ENCODE measurements at regions not wholly inside any gene's neighbourhood (a gene's known extent, or its start where the extent isn't known, plus 50 kb on each side); places are given as distances from the start of the nearest gene placed in this dataset.
A peak's percentile ranks its signal among the peaks of the same experiment; 100 is the strongest.
"Not testable (repeated sequence)": the region's sequence is repeated elsewhere in the genome, so short reads cannot be mapped to it uniquely, and the experiment has no call there.

DNA sequence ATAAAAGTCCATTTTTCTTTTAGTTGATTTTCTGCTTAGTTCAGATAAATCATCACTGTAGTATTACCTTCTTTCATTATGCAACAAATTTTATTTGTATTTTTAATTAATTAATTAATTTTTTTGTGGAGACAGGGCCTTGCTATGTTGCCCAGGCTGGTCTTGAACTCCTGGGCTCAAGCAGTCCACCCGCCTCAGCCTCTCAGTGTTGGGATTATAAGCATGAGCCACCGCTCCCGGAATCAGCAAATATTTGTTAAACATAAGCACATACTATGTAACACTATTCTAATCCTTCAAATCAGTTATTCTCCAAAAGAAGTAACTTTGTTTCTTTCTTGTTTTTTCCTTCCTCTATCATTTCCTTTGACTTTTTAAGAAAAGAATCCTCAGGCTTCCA, 584.8 kb upstream of the ANKRD30A start:
- H3K4me1 ChIP-seq (ENCODE audit: control insufficient read depth, insufficient read depth, low read length): no peaks in the 10 kb centered on the region
- no peak for DNase-seq
- H3K9me3 ChIP-seq (replicated peaks; ENCODE audit: control insufficient read depth, low read depth, low read length): no peaks in the 10 kb centered on the region
- 86% methylated on average over 1 of the region's 3 CpGs for WGBS (ENCODE audit: insufficient coverage)
- no peaks in the 10 kb centered on the region for H3K27me3 ChIP-seq (ENCODE audit: control insufficient read depth, insufficient read depth, low read length)
- H3K4me3 ChIP-seq (ENCODE audit: low read length): no peak overlapping the region
- H3K27ac ChIP-seq (ENCODE audit: low read length): no peak overlapping the region
- no peaks in the 10 kb centered on the region for H3K36me3 ChIP-seq (ENCODE audit: control insufficient read depth, insufficient read depth, low read length)

DNA sequence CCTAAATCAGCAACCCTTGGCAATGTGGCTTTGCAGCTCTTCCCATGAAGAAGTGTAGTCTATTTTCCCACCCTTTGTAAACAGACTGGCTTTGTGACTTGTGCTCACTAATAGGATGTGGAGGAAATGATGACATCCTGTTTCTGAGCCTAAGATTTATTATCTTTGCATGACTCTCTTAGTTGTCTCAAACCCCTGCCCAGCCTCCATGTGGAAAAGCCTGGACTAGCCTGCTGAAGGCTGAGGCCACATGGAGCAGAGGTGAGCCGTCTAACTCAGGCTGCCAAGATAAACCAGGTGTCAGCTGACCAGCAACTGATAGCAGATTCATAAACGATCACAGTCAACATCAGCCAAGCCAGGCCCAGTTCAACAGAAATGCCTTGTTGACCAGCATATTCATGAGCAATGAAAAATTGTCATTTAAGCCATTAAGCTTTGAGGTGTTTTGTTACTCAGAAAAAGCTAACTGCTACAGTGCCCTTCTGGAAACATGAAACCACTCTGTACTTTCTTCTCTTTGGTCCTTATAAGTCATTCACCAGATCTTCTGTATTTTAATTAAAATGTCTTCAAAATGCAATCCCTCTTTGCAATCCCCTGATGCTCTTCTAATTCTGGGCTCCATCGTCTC, 586.3 kb upstream of the ANKRD30A start:
- Histone ChIP-seq H3K4me3 (ENCODE audit: low read length) (no peak overlapping the region), H3K27me3 (ENCODE audit: control insufficient read depth, insufficient read depth, low read length) (no peaks in the 10 kb centered on the region), H3K27ac (ENCODE audit: low read length) (no peak overlapping the region), H3K4me1 (ENCODE audit: control insufficient read depth, insufficient read depth, low read length) (peaks cover 2% of the 10 kb centered on the region), H3K36me3 (ENCODE audit: control insufficient read depth, insufficient read depth, low read length) (no peaks in the 10 kb centered on the region), H3K9me3 (replicated peaks; ENCODE audit: control insufficient read depth, low read depth, low read length) (no peaks in the 10 kb centered on the region)
- no peak for DNase-seq
- WGBS (ENCODE audit: insufficient coverage): no CpG with 5 or more reads among the region's 3 CpGs

- peak; percentile 88 for DNase-seq
- Histone ChIP-seq H3K27ac (ENCODE audit: low read length) (peak overlapping the region; percentile 60), H3K4me1 (ENCODE audit: control insufficient read depth, insufficient read depth, low read length) (peaks cover 2% of the 10 kb centered on the region), H3K4me3 (ENCODE audit: low read length) (no peak overlapping the region), H3K27me3 (ENCODE audit: control insufficient read depth, insufficient read depth, low read length) (no peaks in the 10 kb centered on the region), H3K36me3 (ENCODE audit: control insufficient read depth, insufficient read depth, low read length) (no peaks in the 10 kb centered on the region), H3K9me3 (replicated peaks; ENCODE audit: control insufficient read depth, low read depth, low read length) (peaks cover 3% of the 10 kb centered on the region)
- 33% methylated on average over 3 of the region's 5 CpGs for WGBS (ENCODE audit: insufficient coverage)
These were observed 590.9 kb upstream of the ANKRD30A start for GRCh38 chr10:36534471-36535002.

DNA sequence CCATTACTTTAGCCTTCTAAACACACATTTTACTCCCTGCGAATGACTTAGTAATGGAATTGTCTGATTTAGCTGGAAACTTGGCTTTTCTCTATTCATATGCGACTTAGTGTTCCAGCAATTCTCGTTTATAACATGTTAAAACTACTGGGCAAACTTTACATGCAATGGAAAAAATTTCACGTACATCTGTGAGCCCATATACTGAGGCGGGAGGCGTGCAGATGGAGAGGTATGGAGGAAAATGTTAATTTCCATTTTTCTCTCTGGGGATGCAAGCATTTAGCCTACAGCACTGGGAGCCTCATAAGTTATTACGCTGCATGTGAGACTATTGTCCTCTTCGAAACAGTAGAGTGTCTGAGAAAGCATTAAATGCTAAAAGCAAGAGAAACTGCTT, 591.5 kb upstream of the ANKRD30A start:
- Histone ChIP-seq H3K4me3 (ENCODE audit: low read length) (no peak overlapping the region), H3K4me1 (ENCODE audit: control insufficient read depth, insufficient read depth, low read length) (peaks cover 2% of the 10 kb centered on the region), H3K36me3 (ENCODE audit: control insufficient read depth, insufficient read depth, low read length) (no peaks in the 10 kb centered on the region), H3K27me3 (ENCODE audit: control insufficient read depth, insufficient read depth, low read length) (no peaks in the 10 kb centered on the region), H3K27ac (ENCODE audit: low read length) (peak overlapping the region; percentile 70), H3K9me3 (replicated peaks; ENCODE audit: control insufficient read depth, low read depth, low read length) (peaks cover 3% of the 10 kb centered on the region)
- peak; percentile 95 for DNase-seq
- 20% methylated on average over 1 of the region's 8 CpGs for WGBS (ENCODE audit: insufficient coverage)

- Histone ChIP-seq H3K27me3 (ENCODE audit: control insufficient read depth, insufficient read depth, low read length) (no peaks in the 10 kb centered on the region), H3K36me3 (ENCODE audit: control insufficient read depth, insufficient read depth, low read length) (no peaks in the 10 kb centered on the region), H3K4me3 (ENCODE audit: low read length) (no peak overlapping the region), H3K4me1 (ENCODE audit: control insufficient read depth, insufficient read depth, low read length) (peaks cover 2% of the 10 kb centered on the region), H3K27ac (ENCODE audit: low read length) (peak overlapping the region; percentile 70), H3K9me3 (replicated peaks; ENCODE audit: control insufficient read depth, low read depth, low read length) (peaks cover 3% of the 10 kb centered on the region)
- DNase-seq: no peak
- no CpG with 5 or more reads among the region's 2 CpGs for WGBS (ENCODE audit: insufficient coverage)
These were observed 592.1 kb upstream of the ANKRD30A start for GRCh38 chr10:36533316-36533715.

- WGBS (ENCODE audit: insufficient coverage): no CpG with 5 or more reads among the region's 1 CpG
- Histone ChIP-seq H3K4me3 (ENCODE audit: low read length) (no peak overlapping the region), H3K27ac (ENCODE audit: low read length) (no peak overlapping the region), H3K9me3 (replicated peaks; ENCODE audit: control insufficient read depth, low read depth, low read length) (peaks cover 3% of the 10 kb centered on the region), H3K4me1 (ENCODE audit: control insufficient read depth, insufficient read depth, low read length) (peaks cover 2% of the 10 kb centered on the region), H3K27me3 (ENCODE audit: control insufficient read depth, insufficient read depth, low read length) (no peaks in the 10 kb centered on the region), H3K36me3 (ENCODE audit: control insufficient read depth, insufficient read depth, low read length) (no peaks in the 10 kb centered on the region)
- no peak for DNase-seq
These were observed 593.8 kb upstream of the ANKRD30A start for GRCh38 chr10:36531621-36532020.

- Histone ChIP-seq H3K27ac (ENCODE audit: low read length) (peak overlapping the region; percentile 42), H3K9me3 (replicated peaks; ENCODE audit: control insufficient read depth, low read depth, low read length) (peaks cover 3% of the 10 kb centered on the region), H3K4me1 (ENCODE audit: control insufficient read depth, insufficient read depth, low read length) (no peaks in the 10 kb centered on the region), H3K4me3 (ENCODE audit: low read length) (no peak overlapping the region), H3K27me3 (ENCODE audit: control insufficient read depth, insufficient read depth, low read length) (no peaks in the 10 kb centered on the region), H3K36me3 (ENCODE audit: control insufficient read depth, insufficient read depth, low read length) (no peaks in the 10 kb centered on the region)
- DNase-seq: peak; percentile 95
These were observed 599.4 kb upstream of the ANKRD30A start for GRCh38 chr10:36526033-36526432.

DNA sequence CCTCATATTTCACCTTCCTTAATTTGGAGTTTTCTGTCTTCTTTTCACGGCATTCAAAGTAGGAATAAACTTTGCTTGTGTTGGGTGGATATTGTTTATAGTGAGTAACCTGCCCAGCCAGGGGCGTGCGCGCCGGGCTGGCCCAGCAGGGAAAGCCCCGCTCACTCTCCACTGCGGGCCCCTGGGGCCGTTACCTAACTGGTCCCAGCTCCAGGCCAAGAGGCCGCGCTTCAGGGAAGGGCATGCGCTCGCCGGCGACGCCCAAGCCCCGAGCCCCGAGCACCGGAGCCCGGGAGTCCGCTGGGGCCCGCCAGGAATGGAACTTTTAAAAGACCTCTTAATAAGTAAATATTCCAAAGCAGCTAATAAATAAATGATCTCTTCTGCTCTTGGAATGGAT, 601.3 kb upstream of the ANKRD30A start:
- H3K27ac ChIP-seq (ENCODE audit: low read length); H3K36me3 ChIP-seq (ENCODE audit: control insufficient read depth, insufficient read depth, low read length); DNase-seq; H3K27me3 ChIP-seq (ENCODE audit: control insufficient read depth, insufficient read depth, low read length); H3K4me1 ChIP-seq (ENCODE audit: control insufficient read depth, insufficient read depth, low read length); H3K4me3 ChIP-seq (ENCODE audit: low read length); H3K9me3 ChIP-seq (replicated peaks; ENCODE audit: control insufficient read depth, low read depth, low read length): not testable (repeated sequence)
- 92% methylated on average over 7 of the region's 21 CpGs for WGBS (ENCODE audit: insufficient coverage)

GRCh38 chr10:36519909-36520308, 605.5 kb upstream of the ANKRD30A start:
- DNase-seq: no peak
- no peak overlapping the region for H3K27ac ChIP-seq (ENCODE audit: low read length)
- H3K4me1 ChIP-seq (ENCODE audit: control insufficient read depth, insufficient read depth, low read length): no peaks in the 10 kb centered on the region
- H3K36me3 ChIP-seq (ENCODE audit: control insufficient read depth, insufficient read depth, low read length): no peaks in the 10 kb centered on the region
- WGBS (ENCODE audit: insufficient coverage): no CpG with 5 or more reads among the region's 1 CpG
- H3K27me3 ChIP-seq (ENCODE audit: control insufficient read depth, insufficient read depth, low read length): no peaks in the 10 kb centered on the region
- no peak overlapping the region for H3K4me3 ChIP-seq (ENCODE audit: low read length)
- H3K9me3 ChIP-seq (replicated peaks; ENCODE audit: control insufficient read depth, low read depth, low read length): peaks cover 6% of the 10 kb centered on the region

DNA sequence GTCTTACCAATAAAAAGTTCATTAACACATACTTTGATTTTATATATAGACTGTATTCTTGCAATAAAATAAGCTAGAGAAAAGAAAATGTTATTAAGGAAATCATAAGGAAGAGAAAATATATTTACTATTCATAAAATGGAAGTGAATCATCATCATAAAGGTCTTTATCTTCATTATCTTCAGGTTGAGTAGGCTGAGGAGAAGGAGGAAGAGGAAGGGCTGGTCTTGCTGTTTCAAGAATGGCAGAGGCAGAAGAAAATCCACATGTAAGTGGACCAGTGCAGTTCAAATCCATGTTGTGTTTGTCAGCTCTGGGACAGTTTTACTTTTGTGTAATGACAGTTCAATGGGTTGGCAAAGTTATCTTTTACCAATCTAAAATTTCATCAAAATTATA, 609.1 kb upstream of the ANKRD30A start:
- no peaks in the 10 kb centered on the region for H3K36me3 ChIP-seq (ENCODE audit: control insufficient read depth, insufficient read depth, low read length)
- H3K4me3 ChIP-seq (ENCODE audit: low read length): no peak overlapping the region
- H3K27me3 ChIP-seq (ENCODE audit: control insufficient read depth, insufficient read depth, low read length): no peaks in the 10 kb centered on the region
- H3K27ac ChIP-seq (ENCODE audit: low read length): no peak overlapping the region
- H3K4me1 ChIP-seq (ENCODE audit: control insufficient read depth, insufficient read depth, low read length): no peaks in the 10 kb centered on the region
- H3K9me3 ChIP-seq (replicated peaks; ENCODE audit: control insufficient read depth, low read depth, low read length): peaks cover 6% of the 10 kb centered on the region
- DNase-seq: no peak

- peak; percentile 87 for DNase-seq
- Histone ChIP-seq H3K27me3 (ENCODE audit: control insufficient read depth, insufficient read depth, low read length) (no peaks in the 10 kb centered on the region), H3K4me1 (ENCODE audit: control insufficient read depth, insufficient read depth, low read length) (no peaks in the 10 kb centered on the region), H3K4me3 (ENCODE audit: low read length) (no peak overlapping the region), H3K9me3 (replicated peaks; ENCODE audit: control insufficient read depth, low read depth, low read length) (peaks cover 6% of the 10 kb centered on the region), H3K27ac (ENCODE audit: low read length) (peak overlapping the region; percentile 43), H3K36me3 (ENCODE audit: control insufficient read depth, insufficient read depth, low read length) (no peaks in the 10 kb centered on the region)
- WGBS (ENCODE audit: insufficient coverage): no CpG with 5 or more reads among the region's 2 CpGs
These were observed 610.1 kb upstream of the ANKRD30A start for GRCh38 chr10:36515319-36515718.

Measured in muscle of leg (tissue), 3 donors.